GM21529 (cell line): ENCODE measurements at regions not wholly inside any gene's neighbourhood (a gene's known extent, or its start where the extent isn't known, plus 50 kb on each side); places are given as distances from the start of the nearest gene placed in this dataset.

Experiments
- ATAC-seq: cut with Tn5 transposase; IDR thresholded peaks from one replicate; pipeline ENCODE4 v1.9.1; 2021; ENCODE audit not compliant: unreplicated experiment

DNA sequence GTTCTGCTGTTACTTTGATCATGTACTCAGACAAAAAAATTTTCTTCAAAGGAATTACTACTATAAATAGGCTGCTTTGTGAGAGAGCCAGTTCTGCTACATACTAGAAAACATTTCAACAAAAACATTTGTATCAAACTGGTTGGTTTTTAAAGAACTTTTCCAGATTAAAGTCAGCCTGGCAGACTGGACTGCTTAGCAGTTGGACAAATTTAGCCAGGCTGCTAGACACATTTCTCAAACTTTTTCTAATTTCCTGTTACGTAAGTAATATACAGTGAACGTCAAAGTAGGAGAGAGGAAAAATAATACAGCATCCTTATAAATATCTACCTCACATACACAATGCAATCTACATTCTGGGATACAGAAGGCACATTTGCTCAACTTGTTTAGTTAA, 109.5 kb downstream of the SP3 start:
- no peak for ATAC-seq
